SU-DHL-6 (cell line): ENCODE measurements at regions not wholly inside any gene's neighbourhood (a gene's known extent, or its start where the extent isn't known, plus 50 kb on each side); places are given as distances from the start of the nearest gene placed in this dataset.

Source experiments
- H2AFZ ChIP-seq: fragments of 200-600 bp; sonication (generic); 2 replicates; pipeline ENCODE4 v1.6.1; 2014; ENCODE audit warnings: low read depth, mild to moderate bottlenecking, moderate library complexity, mixed read lengths, antibody characterized with exemption, low read length; ENCODE audit not compliant: severe bottlenecking
- H3F3A ChIP-seq: fragments of 200-600 bp; shearing (Covaris generic); 2 replicates; pipeline ENCODE4 v1.6.0; 2016; ENCODE audit warnings: antibody characterized with exemption, mild to moderate bottlenecking; ENCODE audit not compliant: insufficient read depth
- H3K27ac ChIP-seq: fragments of 200-600 bp; sonication (generic); 2 replicates; pipeline ENCODE4 v1.5.1; 2016; ENCODE audit warnings: low read depth, mild to moderate bottlenecking, low read length, moderate library complexity, mixed read lengths
- H3K27me3 ChIP-seq: fragments of 200-600 bp; sonication (generic), shearing (Covaris generic); 2 replicates; pipeline ENCODE4 v1.6.0; 2014; ENCODE audit warnings: mild to moderate bottlenecking, low read length
- H3K36me3 ChIP-seq: fragments of 200-600 bp; sonication (generic); 2 replicates; pipeline ENCODE4 v1.6.1; 2014; ENCODE audit warnings: mild to moderate bottlenecking, low read length, mixed read lengths
- H3K4me2 ChIP-seq: fragments of 300-600, 200-600 bp; shearing (Covaris generic), sonication (generic); 2 replicates; pipeline ENCODE4 v1.6.0; 2014; ENCODE audit warnings: low read length, low read depth, mild to moderate bottlenecking; ENCODE audit not compliant: poor library complexity, severe bottlenecking
- H3K4me3 ChIP-seq: fragments of 200-600 bp; sonication (generic); 2 replicates; pipeline ENCODE4 v1.5.1; 2014; ENCODE audit warnings: antibody characterized with exemption, low read length, mild to moderate bottlenecking, mixed read lengths; ENCODE audit not compliant: insufficient read depth, poor library complexity, severe bottlenecking
- H3K79me2 ChIP-seq: fragments of 200-600 bp; sonication (generic); 2 replicates; pipeline ENCODE4 v1.6.1; 2014; ENCODE audit warnings: mild to moderate bottlenecking, low read length, moderate library complexity; ENCODE audit not compliant: insufficient read depth
- H3K9ac ChIP-seq: fragments of 200-600 bp; sonication (generic); 2 replicates; pipeline ENCODE4 v1.7.0; 2014; ENCODE audit warnings: mild to moderate bottlenecking, low read length
- H3K9me2 ChIP-seq: fragments of 200-600 bp; sonication (generic); replicated peaks from 2 replicates; pipeline ENCODE4 v1.6.1; 2014; ENCODE audit warnings: low read length; ENCODE audit not compliant: insufficient read depth
- H3K9me3 ChIP-seq: fragments of 200-600 bp; sonication (generic); 2 replicates; pipeline ENCODE4 v1.6.1; 2014; ENCODE audit warnings: low read length, mixed read lengths; ENCODE audit not compliant: insufficient read depth
- H4K20me1 ChIP-seq: fragments of 200-600 bp; sonication (generic); 2 replicates; pipeline ENCODE4 v1.6.1; 2014; ENCODE audit warnings: low read depth, mild to moderate bottlenecking, antibody characterized with exemption, low read length, moderate library complexity, mixed read lengths
- CTCF ChIP-seq: fragments of 200-600 bp; sonication (generic); IDR thresholded peaks from one replicate; pipeline ENCODE4 v1.5.1; 2017; ENCODE audit warnings: antibody characterized with exemption, mild to moderate bottlenecking, low read length, moderate library complexity; ENCODE audit not compliant: insufficient read depth, poor library complexity, severe bottlenecking
- EZH2phosphoT487 ChIP-seq: fragments of 200-600 bp; sonication (generic), shearing (Covaris generic); conservative IDR thresholded peaks from 2 replicates; pipeline ENCODE4 v1.6.1; 2018; ENCODE audit warnings: mild to moderate bottlenecking, antibody characterized with exemption, low read length, moderate library complexity, mixed read lengths

GRCh38 chr5:118320121-118320520 is 668.2 kb downstream of the DTWD2 start:
- no peak overlapping the region for H3K27ac ChIP-seq
- no peaks in the 10 kb centered on the region; the same call in 1 of the 2 replicates for H3K9me3 ChIP-seq
- H3K4me2 ChIP-seq = no peak overlapping the region
- no peak overlapping the region for H2AFZ ChIP-seq
- TF ChIP-seq CTCF (no peak), EZH2phosphoT487 (no peak)
- H3K36me3 ChIP-seq = no peaks in the 10 kb centered on the region
- H3K4me3 ChIP-seq = no peak overlapping the region
- no peaks in the 10 kb centered on the region for H3K27me3 ChIP-seq
- H3K9me2 ChIP-seq = no peaks in the 10 kb centered on the region
- H3K79me2 ChIP-seq = no peaks in the 10 kb centered on the region
- H3F3A ChIP-seq = no peaks in the 10 kb centered on the region
- H4K20me1 ChIP-seq = no peaks in the 10 kb centered on the region
- no peak overlapping the region for H3K9ac ChIP-seq

DNA sequence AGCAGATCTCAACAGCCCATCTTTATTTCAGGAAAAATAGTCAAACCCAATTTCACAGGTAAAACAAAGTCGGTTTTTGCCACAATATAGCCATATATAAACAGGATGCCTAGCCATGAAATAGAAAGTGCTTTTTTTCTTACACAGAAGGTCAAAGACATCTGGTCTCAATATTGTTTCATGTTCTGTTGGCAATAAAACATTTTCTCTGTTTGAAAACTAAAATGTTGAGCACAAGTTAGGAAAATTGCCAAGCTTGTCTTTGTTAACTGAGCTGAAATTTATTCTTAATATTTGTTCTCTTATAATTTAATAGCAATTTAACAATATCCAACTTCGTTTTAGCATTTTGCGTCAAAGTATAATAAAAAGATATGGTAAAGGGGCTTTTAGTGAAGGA is 673.4 kb downstream of the DTWD2 start:
- H3K9me2 ChIP-seq = no peaks in the 10 kb centered on the region
- H3F3A ChIP-seq = no peaks in the 10 kb centered on the region
- H3K27me3 ChIP-seq = no peaks in the 10 kb centered on the region
- no peak overlapping the region for H2AFZ ChIP-seq
- no peak overlapping the region for H3K4me2 ChIP-seq
- H3K79me2 ChIP-seq = no peaks in the 10 kb centered on the region
- no peak overlapping the region for H3K27ac ChIP-seq
- H4K20me1 ChIP-seq = no peaks in the 10 kb centered on the region
- H3K9ac ChIP-seq = no peak overlapping the region
- TF ChIP-seq CTCF (no peak), EZH2phosphoT487 (no peak)
- H3K9me3 ChIP-seq = no peaks in the 10 kb centered on the region
- H3K4me3 ChIP-seq = no peak overlapping the region
- no peaks in the 10 kb centered on the region for H3K36me3 ChIP-seq

GRCh38 chr5:118311103-118311819 is 677.1 kb downstream of the DTWD2 start:
- no peaks in the 10 kb centered on the region for H3K36me3 ChIP-seq
- no peaks in the 10 kb centered on the region for H4K20me1 ChIP-seq
- TF ChIP-seq EZH2phosphoT487 (no peak), CTCF (no peak)

More at GRCh38 chr5:118311103-118311819, 677.1 kb downstream of the DTWD2 start:
- Histone ChIP-seq H3K4me2 (no peak overlapping the region), H3F3A (no peaks in the 10 kb centered on the region), H3K79me2 (no peaks in the 10 kb centered on the region), H2AFZ (no peak overlapping the region), H3K27ac (no peak overlapping the region), H3K9ac (no peak overlapping the region), H3K4me3 (no peak overlapping the region), H3K9me2 (no peaks in the 10 kb centered on the region), H3K27me3 (no peaks in the 10 kb centered on the region), H3K9me3 (no peaks in the 10 kb centered on the region)
